Trophoblast cell (in vitro differentiated cells and primary cell): ENCODE measurements at regions not wholly inside any gene's neighbourhood (a gene's known extent, or its start where the extent isn't known, plus 50 kb on each side); places are given as distances from the start of the nearest gene placed in this dataset.

ENCODE experiments used
- DNase-seq, 2 donors: peaks; one replicate each; pipeline ENCODE4 v3.0.0-alpha.2; 2016
- H2AFZ ChIP-seq: 2 replicates; pipeline ENCODE4 v1.6.1; 2013; ENCODE audit warnings: low read length, moderate library complexity, mild to moderate bottlenecking; ENCODE audit not compliant: insufficient read depth, poor library complexity
- H2AK5ac ChIP-seq: 2 replicates; pipeline ENCODE4 v1.6.1; 2013; ENCODE audit warnings: mild to moderate bottlenecking, low read length
- H2BK120ac ChIP-seq: 2 replicates; pipeline ENCODE4 v1.6.1; 2013; ENCODE audit warnings: low read length, mild to moderate bottlenecking, moderate library complexity; ENCODE audit not compliant: insufficient read depth, poor library complexity
- H2BK12ac ChIP-seq: 2 replicates; pipeline ENCODE4 v1.6.1; 2013; ENCODE audit warnings: mild to moderate bottlenecking, low read length, moderate library complexity
- H2BK5ac ChIP-seq: 2 replicates; pipeline ENCODE4 v1.6.1; 2013; ENCODE audit warnings: low read length, low read depth, moderate library complexity, mild to moderate bottlenecking; ENCODE audit not compliant: poor library complexity
- H3K14ac ChIP-seq: 2 replicates; pipeline ENCODE4 v1.6.1; 2013; ENCODE audit warnings: mild to moderate bottlenecking, low read length
- H3K18ac ChIP-seq: 2 replicates; pipeline ENCODE4 v1.6.1; 2013; ENCODE audit warnings: mild to moderate bottlenecking, low read length
- H3K23ac ChIP-seq: 2 replicates; pipeline ENCODE4 v1.6.1; 2013; ENCODE audit warnings: low read length
- H3K27ac ChIP-seq: 2 replicates; pipeline ENCODE4 v1.5.1; 2013; ENCODE audit warnings: low read depth, mild to moderate bottlenecking, inconsistent platforms, low read length, moderate library complexity
- H3K27me3 ChIP-seq: 2 replicates; pipeline ENCODE4 v1.6.1; 2013; ENCODE audit warnings: inconsistent platforms, mild to moderate bottlenecking, low read length, moderate library complexity; ENCODE audit not compliant: insufficient read depth
- H3K36me3 ChIP-seq, 2 experiments: 1 replicate in 1 of 2; 2 replicates in 1 of 2; pipeline ENCODE4 v1.6.1; 2013; ENCODE audit warnings: low read length in 2 of 2, mild to moderate bottlenecking in 2 of 2, moderate library complexity in 1 of 2; ENCODE audit not compliant: insufficient read depth in 2 of 2, control insufficient read depth in 1 of 2
- H3K4ac ChIP-seq: 2 replicates; pipeline ENCODE4 v1.6.1; 2013; ENCODE audit warnings: low read depth, mild to moderate bottlenecking, low read length, moderate library complexity
- H3K4me1 ChIP-seq, 2 experiments: 1 replicate in 1 of 2; 2 replicates in 1 of 2; pipeline ENCODE4 v1.6.1; 2013; ENCODE audit warnings: low read length in 2 of 2, mild to moderate bottlenecking in 2 of 2, moderate library complexity in 1 of 2; ENCODE audit not compliant: insufficient read depth in 2 of 2, control insufficient read depth in 1 of 2
- H3K4me2 ChIP-seq: 2 replicates; pipeline ENCODE4 v1.6.1; 2013; ENCODE audit warnings: inconsistent platforms, mild to moderate bottlenecking, low read length, moderate library complexity
- H3K4me3 ChIP-seq: 2 replicates; pipeline ENCODE4 v1.5.1; 2013; ENCODE audit warnings: mild to moderate bottlenecking, low read depth, low read length, inconsistent platforms
- H3K79me1 ChIP-seq: one replicate; pipeline ENCODE4 v1.6.1; 2013; ENCODE audit warnings: low read length
- H3K79me2 ChIP-seq: 2 replicates; pipeline ENCODE4 v1.6.1; 2013; ENCODE audit warnings: low read length, mild to moderate bottlenecking; ENCODE audit not compliant: control insufficient read depth, insufficient read depth, poor library complexity
- H3K9ac ChIP-seq: 2 replicates; pipeline ENCODE4 v1.6.1; 2013; ENCODE audit warnings: mild to moderate bottlenecking, low read length
- H3K9me3 ChIP-seq: 2 replicates; pipeline ENCODE4 v1.6.1; 2013; ENCODE audit warnings: low read depth, mild to moderate bottlenecking, control low read depth, inconsistent platforms, low read length; ENCODE audit not compliant: insufficient read depth
- H4K12ac ChIP-seq: 2 replicates; pipeline ENCODE4 v1.6.1; 2013; ENCODE audit warnings: low read depth, mild to moderate bottlenecking, low read length, moderate library complexity
- H4K8ac ChIP-seq: 2 replicates; pipeline ENCODE4 v1.6.1; 2013; ENCODE audit warnings: low read depth, mild to moderate bottlenecking, low read length, moderate library complexity
- H4K91ac ChIP-seq: one replicate; pipeline ENCODE4 v1.6.1; 2013; ENCODE audit warnings: low read depth, mild to moderate bottlenecking, low read length, moderate library complexity
- WGBS: extraction: QIAGEN DNeasy Blood & Tissue Kit; methylation state at CpG from one replicate; pipeline ENCODE4 v1.1.7; 2013; ENCODE audit warnings: missing lambda C conversion rate; ENCODE audit not compliant: insufficient read length, insufficient coverage; ENCODE audit errors: extremely low coverage; 5-methylcytosine and 5-hydroxymethylcytosine counted together

DNA sequence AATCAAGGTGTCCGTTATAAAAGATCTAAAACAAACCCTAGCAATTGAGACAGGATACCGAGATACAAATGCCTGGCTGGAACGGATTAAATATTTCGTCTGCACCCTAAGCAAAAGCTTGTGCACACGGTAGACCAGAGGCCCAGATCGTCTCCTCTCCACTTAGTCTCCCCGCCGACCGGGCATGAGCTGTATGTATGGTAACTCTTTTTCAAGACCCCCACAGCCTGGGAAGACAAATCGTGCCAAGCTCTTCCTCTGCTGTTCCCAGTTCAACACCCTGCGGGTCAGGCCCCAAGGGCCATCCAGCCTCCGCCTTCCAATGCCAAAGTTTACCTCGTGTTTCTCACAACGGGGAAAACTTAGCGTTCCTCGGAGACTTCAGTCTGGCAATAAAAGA, 285.7 kb upstream of the GALNT17 start:
- no peak overlapping the region for H3K4ac ChIP-seq
- no peak overlapping the region for H3K23ac ChIP-seq
- no peak overlapping the region for H3K9ac ChIP-seq
- no peaks in the 10 kb centered on the region for H3K27me3 ChIP-seq
- peaks cover 10% of the 10 kb centered on the region for H3K9me3 ChIP-seq
- no peaks in the 10 kb centered on the region for H3K79me1 ChIP-seq
- no peak overlapping the region for H2BK5ac ChIP-seq
- no peak overlapping the region for H3K18ac ChIP-seq
- DNase-seq = no peak
- H3K4me1 ChIP-seq = no peaks in the 10 kb centered on the region
- H2AFZ ChIP-seq = no peak overlapping the region
- H3K4me2 ChIP-seq = no peak overlapping the region
- H4K91ac ChIP-seq = no peak overlapping the region
- H3K36me3 ChIP-seq = no peaks in the 10 kb centered on the region
- no peak overlapping the region for H4K12ac ChIP-seq
- no CpG with 5 or more reads among the region's 16 CpGs for WGBS
- no peak overlapping the region for H4K8ac ChIP-seq
- H2AK5ac ChIP-seq = no peak overlapping the region
- H3K4me3 ChIP-seq = no peak overlapping the region
- H3K14ac ChIP-seq = no peak overlapping the region
- no peak overlapping the region for H2BK120ac ChIP-seq
- no peak overlapping the region for H3K27ac ChIP-seq
- H2BK12ac ChIP-seq = no peak overlapping the region
- H3K79me2 ChIP-seq = no peaks in the 10 kb centered on the region

GRCh38 chr7:70849580-70850235, 282.2 kb upstream of the GALNT17 start:
- Histone ChIP-seq H3K36me3 (no peaks in the 10 kb centered on the region), H3K79me1 (no peaks in the 10 kb centered on the region), H4K12ac (no peak overlapping the region), H2AK5ac (no peak overlapping the region), H2BK120ac (no peak overlapping the region), H3K18ac (no peak overlapping the region), H3K23ac (no peak overlapping the region), H3K4me3 (no peak overlapping the region), H3K4me1 (no peaks in the 10 kb centered on the region), H3K27me3 (no peaks in the 10 kb centered on the region), H3K14ac (no peak overlapping the region), H3K79me2 (no peaks in the 10 kb centered on the region), H4K91ac (no peak overlapping the region), H3K9ac (no peak overlapping the region), H3K9me3 (peaks cover 12% of the 10 kb centered on the region), H2BK12ac (no peak overlapping the region), H3K4ac (no peak overlapping the region), H3K27ac (no peak overlapping the region), H4K8ac (no peak overlapping the region), H2AFZ (no peak overlapping the region), H2BK5ac (peak overlapping the region; percentile 21), H3K4me2 (no peak overlapping the region)
- DNase-seq = no peak
- WGBS = no CpG with 5 or more reads among the region's 3 CpGs

DNA sequence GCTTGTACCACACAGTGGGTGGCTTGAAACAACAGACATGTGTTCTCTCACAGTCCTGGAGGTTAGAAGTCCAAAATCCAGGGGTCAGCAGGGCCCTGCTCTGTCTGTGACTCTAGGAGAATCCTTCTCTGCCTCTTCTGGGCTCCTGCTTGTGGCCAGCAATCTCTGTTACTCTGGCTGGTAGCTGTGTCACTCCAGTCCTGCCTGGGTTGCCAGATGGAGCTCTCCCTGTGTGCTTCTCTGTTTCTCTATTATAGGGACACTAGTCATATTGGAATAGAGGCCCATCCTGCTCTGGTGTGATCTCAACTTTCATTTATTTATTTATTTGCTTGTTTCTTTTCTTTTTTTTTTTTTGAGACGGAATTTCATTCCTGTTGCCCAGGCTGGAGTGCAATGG, 276.6 kb upstream of the GALNT17 start:
- no peak for DNase-seq
- Histone ChIP-seq H3K23ac (no peak overlapping the region), H4K12ac (no peak overlapping the region), H4K8ac (no peak overlapping the region), H3K4me3 (no peak overlapping the region), H2BK12ac (no peak overlapping the region), H3K36me3 (no peaks in the 10 kb centered on the region), H3K4me1 (no peaks in the 10 kb centered on the region), H3K79me1 (no peaks in the 10 kb centered on the region), H3K27ac (no peak overlapping the region), H2AFZ (no peak overlapping the region), H2BK5ac (no peak overlapping the region), H4K91ac (no peak overlapping the region), H3K27me3 (no peaks in the 10 kb centered on the region), H2BK120ac (no peak overlapping the region), H3K79me2 (no peaks in the 10 kb centered on the region), H3K4ac (no peak overlapping the region), H3K18ac (no peak overlapping the region), H3K4me2 (no peak overlapping the region), H3K9ac (no peak overlapping the region), H2AK5ac (no peak overlapping the region), H3K9me3 (peaks cover 8% of the 10 kb centered on the region), H3K14ac (no peak overlapping the region)
- no CpG with 5 or more reads among the region's 1 CpG for WGBS

GRCh38 chr7:70856901-70857630, 274.9 kb upstream of the GALNT17 start:
- Histone ChIP-seq H3K18ac (no peak overlapping the region), H3K27ac (no peak overlapping the region)

More at GRCh38 chr7:70856901-70857630, 274.9 kb upstream of the GALNT17 start:
- Histone ChIP-seq H3K4me3 (no peak overlapping the region), H3K23ac (no peak overlapping the region), H2AFZ (no peak overlapping the region), H4K8ac (no peak overlapping the region), H3K4me2 (no peak overlapping the region), H3K9me3 (no peaks in the 10 kb centered on the region), H3K4ac (no peak overlapping the region), H3K79me1 (no peaks in the 10 kb centered on the region), H3K79me2 (no peaks in the 10 kb centered on the region), H2AK5ac (no peak overlapping the region), H3K9ac (no peak overlapping the region), H3K36me3 (no peaks in the 10 kb centered on the region), H2BK120ac (no peak overlapping the region), H2BK5ac (no peak overlapping the region), H2BK12ac (no peak overlapping the region), H4K91ac (no peak overlapping the region), H3K27me3 (no peaks in the 10 kb centered on the region), H3K14ac (no peak overlapping the region), H4K12ac (no peak overlapping the region), H3K4me1 (no peaks in the 10 kb centered on the region)
- DNase-seq = peak; percentile 25 to 69
- no CpG with 5 or more reads among the region's 4 CpGs for WGBS
